Effector memory CD8-positive, alpha-beta T cell (primary cell): ENCODE measurements at regions not wholly inside any gene's neighbourhood (a gene's known extent, or its start where the extent isn't known, plus 50 kb on each side); places are given as distances from the start of the nearest gene placed in this dataset.
"Not testable (repeated sequence)": the region's sequence is repeated elsewhere in the genome, so short reads cannot be mapped to it uniquely, and the experiment has no call there.

ENCODE experiments used
- ATAC-seq: fragments of 150-1000 bp; cut with Tn5 transposase; replicated peaks from 2 replicates; pipeline ENCODE4 v1.10.0; 2021; ENCODE audit warnings: mild to moderate bottlenecking, moderate library complexity
- DNase-seq, 3 experiments: peaks; one replicate each; pipeline ENCODE4 v3.0.0; 2021
- H3K27ac Mint-ChIP-seq, 2 donors: one replicate each; pipeline ENCODE4 v1.8.0; 2022; ENCODE audit warnings: mild to moderate bottlenecking in 2 of 2, mixed read lengths in 2 of 2, moderate library complexity in 2 of 2
- H3K27me3 Mint-ChIP-seq, 2 donors: one replicate each; pipeline ENCODE4 v1.8.0; 2022; ENCODE audit warnings: mixed read lengths in 2 of 2
- H3K36me3 Mint-ChIP-seq: one replicate; pipeline ENCODE4 v1.8.0; 2022; ENCODE audit warnings: mild to moderate bottlenecking, moderate library complexity, mixed read lengths; ENCODE audit not compliant: insufficient read depth
- H3K4me1 Mint-ChIP-seq, 2 donors: one replicate each; pipeline ENCODE4 v1.8.0; 2022; ENCODE audit warnings: low read depth in 2 of 2, mixed read lengths in 2 of 2
- H3K4me3 Mint-ChIP-seq, 2 donors: one replicate each; pipeline ENCODE4 v1.8.0; 2022; ENCODE audit warnings: mild to moderate bottlenecking in 2 of 2, mixed read lengths in 2 of 2, moderate library complexity in 2 of 2
- H3K9me3 Mint-ChIP-seq, 2 donors: one replicate each; pipeline ENCODE4 v1.8.0; 2022; ENCODE audit warnings: mixed read lengths in 2 of 2

DNA sequence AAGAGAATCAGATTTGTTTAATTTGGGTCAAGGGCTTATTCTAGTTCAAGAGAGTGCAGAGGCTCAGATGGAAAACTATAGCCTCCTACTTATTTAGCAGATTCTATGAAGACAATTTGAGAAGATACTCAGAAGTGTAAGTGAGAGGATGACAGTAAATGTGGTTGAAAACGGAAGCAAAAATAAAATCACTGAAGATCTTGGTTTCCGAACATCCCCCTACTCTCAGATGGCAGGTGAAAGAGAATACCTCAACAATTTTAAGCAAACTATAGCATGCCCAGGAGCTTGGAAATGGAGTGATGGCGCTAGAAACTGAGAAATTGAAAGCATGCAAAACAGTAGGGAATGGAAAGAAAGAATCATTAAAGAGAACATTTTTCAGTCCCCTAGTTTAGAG, 705.5 kb upstream of the CDH8 start:
- no peak overlapping the region for H3K4me3 Mint-ChIP-seq
- H3K27me3 Mint-ChIP-seq: no peaks in the 10 kb centered on the region
- peaks cover 24 to 35% of the 10 kb centered on the region in 2 donors for H3K9me3 Mint-ChIP-seq
- no peaks in the 10 kb centered on the region for H3K36me3 Mint-ChIP-seq
- H3K4me1 Mint-ChIP-seq: no peaks in the 10 kb centered on the region
- no peak for DNase-seq
- no peak for ATAC-seq
- H3K27ac Mint-ChIP-seq: no peak overlapping the region

DNA sequence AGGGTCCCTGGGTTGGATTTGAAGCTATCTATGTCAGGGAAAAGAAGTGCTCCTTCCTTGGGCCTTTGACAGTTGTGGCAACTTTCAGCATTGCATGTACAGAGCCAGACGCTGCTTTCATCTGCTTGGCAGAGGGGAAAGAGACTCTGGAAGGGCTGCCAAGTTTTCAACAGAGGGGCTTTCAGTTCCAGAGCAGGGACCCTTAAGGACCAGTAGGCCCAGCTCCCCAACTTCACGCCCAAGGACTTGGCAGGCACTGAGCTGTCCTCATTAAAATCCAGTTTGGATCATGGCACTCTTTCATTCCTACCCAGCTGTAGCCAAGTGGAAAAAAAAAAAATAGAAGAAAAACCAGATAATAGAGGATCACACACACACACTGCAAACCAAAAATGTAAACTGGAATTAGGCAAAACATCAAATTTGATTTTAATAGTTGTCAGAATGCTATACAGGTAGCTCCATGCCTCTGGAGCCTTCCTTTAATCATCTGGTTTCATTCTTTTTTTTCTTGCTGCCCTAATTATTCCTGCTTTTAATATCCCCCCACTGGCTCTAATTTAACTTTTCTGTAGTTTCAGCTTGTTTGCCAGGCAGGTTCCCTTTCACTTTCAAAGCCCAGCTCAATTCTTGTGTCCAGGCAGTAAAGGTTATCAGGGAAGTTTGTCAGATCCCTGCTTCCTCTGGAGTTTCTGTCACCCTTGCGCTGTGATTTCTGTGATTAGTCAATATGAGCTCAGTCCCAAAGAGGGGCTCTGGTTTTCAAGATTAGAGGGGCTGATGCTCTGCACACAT, 702.6 kb upstream of the CDH8 start:
- H3K4me3 Mint-ChIP-seq: no peak overlapping the region
- no peaks in the 10 kb centered on the region for H3K27me3 Mint-ChIP-seq
- no peaks in the 10 kb centered on the region for H3K4me1 Mint-ChIP-seq
- H3K27ac Mint-ChIP-seq: no peak overlapping the region
- ATAC-seq: no peak
- H3K36me3 Mint-ChIP-seq: no peaks in the 10 kb centered on the region
- DNase-seq: no peak
- H3K9me3 Mint-ChIP-seq: peaks cover 21 to 27% of the 10 kb centered on the region in 2 donors

DNA sequence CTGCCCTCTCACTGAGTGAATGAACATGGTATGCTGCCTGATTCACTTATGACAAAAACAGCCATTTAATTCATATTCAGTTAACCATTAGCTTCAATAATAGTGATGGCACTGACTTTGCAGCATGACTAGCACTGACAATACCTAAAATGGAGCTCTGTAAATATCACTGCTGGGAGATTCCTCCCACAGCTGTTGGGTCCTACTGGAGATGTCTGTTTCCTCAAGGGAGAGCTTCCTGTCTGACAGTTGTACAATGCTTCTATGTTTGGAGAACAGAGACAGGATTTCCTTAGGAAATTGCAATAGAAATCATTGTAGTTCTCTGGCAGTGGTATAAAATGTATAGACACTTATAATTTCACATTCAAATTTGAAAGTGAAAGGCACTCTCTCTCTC, 695.9 kb upstream of the CDH8 start:
- no peak for ATAC-seq
- no peak overlapping the region for H3K4me3 Mint-ChIP-seq
- H3K4me1 Mint-ChIP-seq: no peaks in the 10 kb centered on the region
- H3K27me3 Mint-ChIP-seq: no peaks in the 10 kb centered on the region
- H3K9me3 Mint-ChIP-seq: peaks cover 0 to 9% of the 10 kb centered on the region in 2 donors
- DNase-seq: no peak
- H3K36me3 Mint-ChIP-seq: no peaks in the 10 kb centered on the region
- H3K27ac Mint-ChIP-seq: no peak overlapping the region

DNA sequence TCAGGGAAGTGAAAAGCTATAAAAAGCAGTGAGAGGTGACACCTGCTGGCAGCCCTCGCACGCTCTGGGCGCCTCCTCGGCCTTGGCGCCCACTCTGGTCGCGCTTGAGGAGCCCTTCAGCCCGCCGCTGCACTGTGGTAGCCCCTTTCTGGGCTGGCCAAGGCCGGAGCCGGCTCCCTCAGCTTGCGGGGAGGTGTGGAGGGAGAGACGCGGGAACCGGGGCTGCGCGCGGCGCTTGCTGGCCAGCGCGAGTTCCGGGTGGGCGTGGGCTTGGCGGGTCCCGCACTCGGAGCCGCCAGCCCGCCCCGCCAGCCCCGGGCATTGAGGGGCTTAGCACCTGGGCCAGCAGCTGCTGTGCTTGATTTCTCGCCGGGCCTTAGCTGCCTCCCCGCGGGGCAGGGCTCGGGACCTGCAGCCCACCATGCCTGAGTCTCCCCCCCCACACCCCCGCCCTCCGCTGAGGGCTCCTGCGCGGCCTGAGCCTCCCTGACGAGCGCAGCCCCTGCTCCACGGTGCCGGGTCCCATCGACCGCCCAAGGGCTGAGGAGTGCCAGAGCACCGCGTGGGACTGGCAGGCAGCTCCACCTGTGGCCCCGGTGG, 688.5 kb upstream of the CDH8 start:
- not testable (repeated sequence) for DNase-seq, ATAC-seq, H3K4me3 Mint-ChIP-seq, H3K36me3 Mint-ChIP-seq, H3K27me3 Mint-ChIP-seq, H3K27ac Mint-ChIP-seq, H3K4me1 Mint-ChIP-seq
- peaks cover 12 to 13% of the 10 kb centered on the region in 2 donors for H3K9me3 Mint-ChIP-seq

DNA sequence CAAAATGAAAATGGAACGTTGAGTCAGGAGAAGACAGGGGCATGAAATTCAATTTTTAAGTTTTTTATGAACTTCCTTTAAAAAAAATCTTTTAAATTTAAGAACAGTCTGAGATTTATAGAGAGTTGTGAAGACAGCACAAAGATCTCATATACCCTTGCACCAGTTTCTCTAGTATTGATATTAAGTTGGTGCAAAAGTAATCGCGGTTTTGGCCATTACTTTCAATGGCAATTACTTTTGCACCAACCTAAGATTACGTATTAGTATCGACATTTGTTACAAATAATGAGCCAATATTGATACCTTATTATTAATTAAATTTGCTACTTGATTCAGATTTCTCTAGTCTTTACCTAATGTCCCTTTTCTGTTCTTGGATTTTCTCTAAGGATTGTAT, 684.4 kb upstream of the CDH8 start:
- H3K27me3 Mint-ChIP-seq: no peaks in the 10 kb centered on the region
- H3K4me3 Mint-ChIP-seq: no peak overlapping the region
- H3K4me1 Mint-ChIP-seq: no peaks in the 10 kb centered on the region
- ATAC-seq (no peak), DNase-seq (no peak)
- no peaks in the 10 kb centered on the region for H3K36me3 Mint-ChIP-seq
- H3K9me3 Mint-ChIP-seq: peaks cover 12 to 13% of the 10 kb centered on the region in 2 donors
- H3K27ac Mint-ChIP-seq: no peak overlapping the region

DNA sequence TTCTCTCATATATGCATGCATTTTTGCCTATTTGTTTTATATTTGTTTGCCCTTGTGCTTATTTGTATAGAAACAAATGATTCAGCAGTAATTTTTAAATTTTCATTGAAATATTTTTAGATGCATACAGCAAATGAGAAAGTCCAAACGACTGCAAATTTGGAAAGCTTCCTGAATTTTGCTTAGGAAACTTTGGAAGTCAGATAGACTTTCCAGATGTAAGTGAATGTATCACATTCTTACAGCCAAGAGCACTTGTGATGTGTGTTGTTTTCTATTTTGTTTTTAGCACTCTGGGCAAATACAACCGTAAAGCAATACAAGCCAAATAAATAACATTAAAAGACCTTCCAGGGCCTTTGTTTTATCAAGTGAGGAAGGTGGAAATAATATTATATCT, 680.8 kb upstream of the CDH8 start:
- H3K27me3 Mint-ChIP-seq: no peaks in the 10 kb centered on the region
- H3K9me3 Mint-ChIP-seq: peaks cover 0 to 14% of the 10 kb centered on the region in 2 donors
- H3K27ac Mint-ChIP-seq: no peak overlapping the region
- H3K4me1 Mint-ChIP-seq: no peaks in the 10 kb centered on the region
- H3K36me3 Mint-ChIP-seq: no peaks in the 10 kb centered on the region
- DNase-seq: no peak
- no peak for ATAC-seq
- H3K4me3 Mint-ChIP-seq: no peak overlapping the region

DNA sequence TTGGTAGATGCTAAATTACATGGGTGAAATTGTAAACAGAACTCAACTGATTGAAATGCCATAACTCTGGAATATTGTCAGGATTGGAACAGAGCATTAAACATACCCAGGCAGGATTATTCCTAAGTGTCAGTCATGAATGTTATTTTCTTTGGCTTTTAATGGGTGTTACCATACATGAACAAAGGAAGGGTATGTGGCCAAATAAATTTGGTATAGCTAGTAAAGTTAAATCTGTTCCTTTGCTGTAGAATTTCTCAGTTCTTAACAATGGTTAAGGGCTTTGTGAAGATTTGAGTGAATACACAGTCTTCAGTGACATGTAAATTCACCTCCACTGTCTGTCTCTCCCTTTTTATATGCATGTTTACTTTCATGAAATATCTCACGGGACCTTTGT, 679.5 kb upstream of the CDH8 start:
- Mint-ChIP-seq H3K27me3 (no peaks in the 10 kb centered on the region), H3K4me1 (no peaks in the 10 kb centered on the region), H3K4me3 (no peak overlapping the region), H3K27ac (no peak overlapping the region), H3K9me3 (peaks cover 0 to 12% of the 10 kb centered on the region in 2 donors), H3K36me3 (no peaks in the 10 kb centered on the region)
- no peak for ATAC-seq
- DNase-seq: no peak

DNA sequence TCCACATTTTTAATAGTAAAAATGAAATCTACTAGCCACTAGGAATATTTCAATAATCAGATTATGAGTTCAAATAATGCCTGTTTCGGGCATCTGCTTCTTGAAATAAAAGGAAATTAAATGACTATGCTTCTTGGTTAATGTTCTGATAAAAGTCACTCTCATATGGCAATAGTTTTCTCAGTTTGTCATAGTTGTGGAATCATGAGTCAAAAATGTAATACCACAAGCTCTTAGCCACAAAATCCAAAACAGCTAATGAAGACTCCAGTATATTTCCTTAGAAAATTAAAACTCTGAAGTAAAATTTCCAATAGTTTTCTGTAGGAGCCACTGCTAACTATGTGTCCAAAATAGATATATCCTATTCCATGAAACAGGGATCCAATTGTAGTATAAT, 676.3 kb upstream of the CDH8 start:
- DNase-seq (no peak), ATAC-seq (no peak)
- no peak overlapping the region for H3K4me3 Mint-ChIP-seq
- H3K36me3 Mint-ChIP-seq: no peaks in the 10 kb centered on the region
- no peak overlapping the region for H3K27ac Mint-ChIP-seq
- peaks cover 0 to 12% of the 10 kb centered on the region in 2 donors for H3K9me3 Mint-ChIP-seq
- H3K4me1 Mint-ChIP-seq: no peaks in the 10 kb centered on the region
- no peaks in the 10 kb centered on the region for H3K27me3 Mint-ChIP-seq

DNA sequence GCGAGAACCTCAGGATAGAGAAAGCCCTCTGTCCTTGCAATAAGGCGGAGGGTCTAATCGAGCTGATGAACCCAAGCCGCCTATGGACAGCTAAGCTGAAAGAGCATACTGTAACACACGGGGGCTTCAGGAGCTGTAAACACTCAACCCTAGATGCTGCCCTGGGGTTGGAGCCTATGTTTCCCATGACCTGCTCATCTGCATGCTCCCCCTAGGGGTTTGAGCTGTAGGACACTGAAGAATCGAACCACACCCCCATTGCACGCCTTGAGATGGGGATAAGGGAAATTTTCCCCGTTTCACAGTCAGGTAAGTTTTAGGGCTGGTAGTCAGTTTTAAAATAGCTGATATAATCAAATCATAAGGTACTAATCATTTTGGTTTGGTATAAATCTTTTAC, 675.6 kb upstream of the CDH8 start:
- H3K27ac Mint-ChIP-seq: no peak overlapping the region
- ATAC-seq (no peak), DNase-seq (no peak)
- H3K4me1 Mint-ChIP-seq: no peaks in the 10 kb centered on the region
- no peaks in the 10 kb centered on the region for H3K27me3 Mint-ChIP-seq
- no peak overlapping the region for H3K4me3 Mint-ChIP-seq
- peaks cover 0 to 11% of the 10 kb centered on the region in 2 donors for H3K9me3 Mint-ChIP-seq
- H3K36me3 Mint-ChIP-seq: no peaks in the 10 kb centered on the region

DNA sequence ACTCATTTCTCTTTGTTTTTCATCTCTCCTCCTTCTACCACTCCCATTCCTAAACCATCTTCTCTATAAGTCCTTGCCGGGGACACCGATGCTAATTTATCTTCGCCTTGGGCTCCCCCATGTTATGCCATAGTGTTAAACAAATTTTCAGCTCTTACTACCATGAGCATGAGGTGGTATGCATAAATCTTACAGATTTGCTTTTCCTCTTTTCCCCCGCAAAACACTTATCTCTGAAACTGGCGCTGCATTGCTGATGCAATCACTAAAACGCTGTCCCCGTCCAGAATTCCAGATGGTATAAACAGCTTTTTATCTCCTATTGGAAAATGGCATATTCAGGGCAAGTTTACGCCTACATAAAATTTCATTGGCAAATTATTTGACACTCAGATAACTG, 673.6 kb upstream of the CDH8 start:
- Mint-ChIP-seq H3K4me1 (no peaks in the 10 kb centered on the region), H3K4me3 (no peak overlapping the region), H3K27me3 (no peaks in the 10 kb centered on the region), H3K36me3 (no peaks in the 10 kb centered on the region), H3K27ac (no peak overlapping the region), H3K9me3 (peaks cover 0 to 11% of the 10 kb centered on the region in 2 donors)
- no peak for ATAC-seq
- DNase-seq: no peak

DNA sequence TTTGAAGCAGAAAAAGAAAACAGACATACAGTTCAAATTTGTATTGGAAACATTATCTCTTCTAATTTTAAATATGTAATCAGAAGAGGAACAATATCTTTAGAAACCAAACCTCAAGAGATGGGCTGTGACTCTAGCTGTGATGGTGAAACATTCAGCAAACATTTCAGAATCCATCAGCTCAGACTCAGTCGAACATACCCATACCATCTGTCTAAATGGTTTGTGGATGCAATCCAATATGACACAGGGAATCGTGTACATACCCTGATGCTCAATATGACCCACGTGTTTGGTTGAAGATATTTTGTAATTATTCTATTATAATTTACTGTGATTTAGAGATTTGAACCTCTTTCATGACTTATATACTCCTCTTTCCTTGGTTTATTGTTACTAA, 665.2 kb upstream of the CDH8 start:
- H3K4me1 Mint-ChIP-seq: no peaks in the 10 kb centered on the region

DNA sequence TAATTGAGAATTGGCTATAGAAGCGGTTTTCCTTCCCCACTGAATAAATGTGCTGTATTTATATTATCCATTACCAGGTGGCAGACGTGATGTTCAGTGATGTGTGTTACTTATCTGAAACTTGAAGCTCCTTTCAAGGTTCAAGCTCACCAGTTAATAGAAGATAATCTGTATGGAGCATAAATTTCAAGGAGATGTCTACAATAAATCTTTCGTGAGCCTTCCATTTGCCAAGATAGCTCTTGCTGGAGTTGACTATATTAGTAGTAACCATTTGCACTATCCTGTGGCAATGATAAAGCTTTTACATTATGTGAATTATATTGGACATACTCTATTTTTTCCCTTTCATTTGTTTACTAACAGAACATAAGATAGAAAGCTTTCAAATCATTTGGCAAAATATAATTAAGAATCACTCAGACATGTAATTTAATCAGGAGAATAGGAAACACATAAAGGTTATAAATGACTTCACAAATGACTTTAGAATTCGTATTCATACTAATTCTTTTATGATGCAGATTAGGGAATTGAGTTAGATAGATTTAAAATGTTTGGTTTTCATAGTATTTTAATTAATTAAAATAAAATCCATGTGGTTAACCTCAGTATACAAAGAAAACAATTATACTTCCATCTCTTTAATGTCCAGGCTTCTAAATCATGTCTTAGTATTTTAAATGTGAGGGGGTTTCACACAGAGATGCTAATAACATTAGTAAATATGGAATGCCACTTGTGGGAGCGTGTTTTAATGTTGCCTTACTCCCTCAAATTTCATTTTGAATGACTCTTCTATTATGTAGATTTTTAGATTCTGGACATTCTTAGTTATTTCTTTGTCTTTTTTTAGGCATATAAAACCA, 664.4 kb upstream of the CDH8 start:
- Mint-ChIP-seq H3K4me3 (no peak overlapping the region), H3K36me3 (no peaks in the 10 kb centered on the region), H3K27ac (no peak overlapping the region), H3K4me1 (no peaks in the 10 kb centered on the region), H3K9me3 (peaks cover 13 to 25% of the 10 kb centered on the region in 2 donors), H3K27me3 (no peaks in the 10 kb centered on the region)
- DNase-seq (no peak), ATAC-seq (no peak)

More for the DNA sequence above, 665.2 kb upstream of the CDH8 start:
- DNase-seq (no peak), ATAC-seq (no peak)
- H3K4me3 Mint-ChIP-seq: no peak overlapping the region
- H3K36me3 Mint-ChIP-seq: no peaks in the 10 kb centered on the region
- H3K9me3 Mint-ChIP-seq: peaks cover 9 to 19% of the 10 kb centered on the region in 2 donors
- no peak overlapping the region for H3K27ac Mint-ChIP-seq
- H3K27me3 Mint-ChIP-seq: no peaks in the 10 kb centered on the region

DNA sequence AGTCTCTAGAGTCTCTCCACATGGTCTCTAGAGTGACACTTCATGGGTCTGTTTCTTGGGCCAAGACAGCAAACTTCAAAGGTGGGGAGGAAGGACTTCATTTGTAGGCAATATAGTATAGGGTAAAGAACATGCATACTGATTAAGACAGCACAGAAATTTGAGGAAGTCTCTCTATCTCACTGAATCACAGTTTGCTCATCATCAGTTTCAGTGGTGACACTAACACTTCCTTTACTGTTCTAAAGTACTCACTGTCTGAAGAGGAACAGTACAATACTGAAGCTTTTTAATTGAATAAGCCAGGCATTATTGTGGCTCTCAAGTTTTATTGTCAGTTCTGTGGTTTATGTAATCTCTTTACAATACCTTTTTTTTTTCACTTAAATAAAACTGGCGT, 656.4 kb upstream of the CDH8 start:
- Mint-ChIP-seq H3K36me3 (no peaks in the 10 kb centered on the region), H3K27me3 (no peaks in the 10 kb centered on the region), H3K27ac (no peak overlapping the region), H3K4me1 (no peaks in the 10 kb centered on the region), H3K4me3 (no peak overlapping the region), H3K9me3 (peaks cover 13 to 28% of the 10 kb centered on the region in 2 donors)
- no peak for ATAC-seq
- DNase-seq: no peak
